Stimulated activated effector memory CD8-positive, alpha-beta T cell treated with anti-CD3 and anti-CD28 coated beads, Interleukin-12 subunit alpha, Interleukin-12 subunit beta, amount 100 ng/mL, for 72 hours (primary cell): ENCODE measurements at regions not wholly inside any gene's neighbourhood (a gene's known extent, or its start where the extent isn't known, plus 50 kb on each side); places are given as distances from the start of the nearest gene placed in this dataset.

ENCODE experiments used
- ATAC-seq: fragments of 150-1000 bp; cut with Tn5 transposase; 2 replicates; pipeline ENCODE4 v1.10.0; 2021
- DNase-seq, 2 donors: peaks; one replicate each; pipeline ENCODE4 v3.0.0; 2021 to 2022; ENCODE audit warnings: low spot score in 2 of 2
- H3K27ac Mint-ChIP-seq: one replicate; pipeline ENCODE4 v1.8.0; 2022; ENCODE audit warnings: mild to moderate bottlenecking, mixed read lengths
- H3K36me3 Mint-ChIP-seq: one replicate; pipeline ENCODE4 v1.8.0; 2022; ENCODE audit warnings: mild to moderate bottlenecking, mixed read lengths
- H3K4me1 Mint-ChIP-seq: one replicate; pipeline ENCODE4 v1.8.0; 2022; ENCODE audit warnings: mixed read lengths
- H3K4me3 Mint-ChIP-seq: one replicate; pipeline ENCODE4 v1.8.0; 2022; ENCODE audit warnings: mild to moderate bottlenecking, mixed read lengths
- H3K9me3 Mint-ChIP-seq: one replicate; pipeline ENCODE4 v1.8.0; 2022; ENCODE audit warnings: mixed read lengths

DNA sequence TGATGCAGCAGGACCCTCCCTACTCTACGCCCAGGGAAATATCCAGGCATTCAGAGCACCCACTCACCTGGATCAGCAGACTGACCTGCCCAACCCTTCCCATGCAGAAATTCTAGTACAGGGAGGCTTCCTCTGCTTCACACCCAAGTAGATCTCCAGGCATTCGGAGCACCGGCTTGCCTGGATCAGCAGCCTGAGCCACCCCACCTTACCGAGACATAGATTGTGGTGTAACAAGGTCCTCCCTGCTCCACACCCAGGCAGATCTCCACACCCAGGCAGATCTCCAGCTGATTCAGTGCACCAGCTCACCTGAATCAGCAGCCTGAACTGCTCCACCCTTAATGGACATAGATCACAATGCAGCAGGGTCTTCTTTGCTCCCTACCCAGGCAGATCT lies 215.1 kb upstream of the CPEB2 start:
- no peak for DNase-seq
- Mint-ChIP-seq H3K4me1 (peaks cover 16% of the 10 kb centered on the region), H3K27ac (no peak overlapping the region), H3K36me3 (no peaks in the 10 kb centered on the region), H3K4me3 (no peak overlapping the region), H3K9me3 (peaks cover 4% of the 10 kb centered on the region)
- ATAC-seq = no peak

DNA sequence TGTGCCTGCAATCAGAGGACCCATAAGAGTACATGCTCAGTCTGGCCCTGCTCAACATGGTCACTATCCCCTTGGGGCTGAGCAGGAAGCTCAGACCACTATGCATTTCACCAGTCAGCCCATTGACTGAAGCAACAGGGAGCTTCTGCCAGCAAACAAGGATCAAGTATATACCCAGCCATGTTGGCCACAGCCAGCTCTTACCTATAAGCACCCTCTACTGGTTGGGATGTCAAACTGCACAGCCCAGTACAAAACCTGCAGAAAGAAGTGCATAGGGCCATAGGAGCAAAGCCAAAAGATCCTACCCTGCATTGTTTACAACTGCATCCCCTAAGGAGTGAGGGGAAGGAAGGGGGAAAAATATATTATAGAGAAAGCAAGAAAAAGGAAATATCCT lies 214.4 kb upstream of the CPEB2 start:
- ATAC-seq (no peak), DNase-seq (no peak)
- H3K4me1 Mint-ChIP-seq = peaks cover 22% of the 10 kb centered on the region
- H3K27ac Mint-ChIP-seq = no peak overlapping the region
- no peak overlapping the region for H3K4me3 Mint-ChIP-seq
- no peaks in the 10 kb centered on the region for H3K36me3 Mint-ChIP-seq
- peaks cover 4% of the 10 kb centered on the region for H3K9me3 Mint-ChIP-seq

DNA sequence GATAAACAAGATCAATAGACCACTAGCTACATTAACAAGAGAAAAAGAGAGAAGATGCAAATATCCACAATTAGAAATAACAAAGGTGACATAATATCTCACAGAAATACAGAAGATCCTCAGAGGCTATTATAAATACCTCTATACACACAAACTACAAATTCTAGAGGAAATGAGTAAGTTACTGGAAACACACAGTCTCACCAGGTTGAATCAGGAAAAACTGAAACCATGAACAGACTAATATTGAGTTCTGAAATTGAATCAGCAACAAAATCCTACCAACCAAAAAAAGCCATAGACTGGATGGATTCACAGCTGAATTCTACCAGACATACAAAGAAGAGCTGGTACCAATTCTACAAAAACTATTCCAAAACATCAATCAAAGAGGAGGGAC lies 211.8 kb upstream of the CPEB2 start:
- peaks cover 4% of the 10 kb centered on the region for H3K9me3 Mint-ChIP-seq
- no peak overlapping the region for H3K27ac Mint-ChIP-seq
- H3K4me1 Mint-ChIP-seq = peaks cover 16% of the 10 kb centered on the region
- H3K4me3 Mint-ChIP-seq = no peak overlapping the region
- no peaks in the 10 kb centered on the region for H3K36me3 Mint-ChIP-seq
- DNase-seq (no peak), ATAC-seq (peak; percentile 89)

DNA sequence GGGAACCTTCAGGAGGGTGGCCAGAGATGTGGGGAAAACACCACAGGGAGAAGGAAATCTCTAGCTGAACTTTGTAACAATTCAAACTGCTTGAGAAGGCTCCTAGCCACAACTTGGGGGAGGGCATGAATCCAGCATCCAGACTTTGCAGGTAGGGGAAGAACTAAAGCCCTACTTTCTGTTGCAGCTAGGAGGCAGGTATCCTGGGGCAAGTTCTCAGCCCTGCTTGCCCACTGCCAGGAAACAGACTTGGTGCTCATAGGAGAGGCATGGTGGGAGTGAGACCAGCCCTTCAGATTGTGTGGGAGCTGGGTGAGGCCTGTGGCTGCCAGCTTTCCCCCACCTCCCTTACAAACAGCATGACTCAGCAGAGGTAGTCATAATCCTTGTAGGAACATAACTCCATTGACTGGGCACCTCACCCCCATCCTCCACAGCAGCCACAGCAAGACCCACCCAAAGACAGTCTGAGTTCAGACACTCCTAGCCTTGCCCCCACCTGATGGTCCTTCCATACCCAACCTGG lies 209.5 kb upstream of the CPEB2 start:
- no peak overlapping the region for H3K27ac Mint-ChIP-seq
- peaks cover 19% of the 10 kb centered on the region for H3K4me1 Mint-ChIP-seq
- peak; percentile 49 for ATAC-seq
- DNase-seq = no peak
- peaks cover 4% of the 10 kb centered on the region for H3K9me3 Mint-ChIP-seq
- H3K4me3 Mint-ChIP-seq = no peak overlapping the region
- no peaks in the 10 kb centered on the region for H3K36me3 Mint-ChIP-seq

DNA sequence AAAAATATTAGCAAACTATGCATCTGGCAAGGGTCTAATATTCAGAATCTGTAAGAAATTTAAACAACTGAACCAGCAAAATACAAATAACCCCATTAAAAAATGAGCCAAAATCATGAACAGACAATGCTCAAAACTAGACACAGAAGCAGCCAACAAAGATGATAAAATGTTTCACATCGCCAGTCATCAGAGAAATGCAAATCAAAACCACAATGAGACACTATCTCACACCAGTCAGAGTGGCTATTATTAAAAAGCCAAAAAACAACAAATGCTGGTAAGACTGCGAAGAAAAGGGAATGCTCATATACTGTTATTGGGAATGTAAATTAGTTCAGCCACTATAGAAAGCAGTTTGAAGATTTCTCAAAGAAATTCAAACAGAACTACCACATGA lies 201.3 kb upstream of the CPEB2 start:
- Mint-ChIP-seq H3K36me3 (no peaks in the 10 kb centered on the region), H3K4me1 (no peaks in the 10 kb centered on the region), H3K9me3 (no peaks in the 10 kb centered on the region), H3K4me3 (no peak overlapping the region), H3K27ac (no peak overlapping the region)
- no peak for DNase-seq
- ATAC-seq = no peak

DNA sequence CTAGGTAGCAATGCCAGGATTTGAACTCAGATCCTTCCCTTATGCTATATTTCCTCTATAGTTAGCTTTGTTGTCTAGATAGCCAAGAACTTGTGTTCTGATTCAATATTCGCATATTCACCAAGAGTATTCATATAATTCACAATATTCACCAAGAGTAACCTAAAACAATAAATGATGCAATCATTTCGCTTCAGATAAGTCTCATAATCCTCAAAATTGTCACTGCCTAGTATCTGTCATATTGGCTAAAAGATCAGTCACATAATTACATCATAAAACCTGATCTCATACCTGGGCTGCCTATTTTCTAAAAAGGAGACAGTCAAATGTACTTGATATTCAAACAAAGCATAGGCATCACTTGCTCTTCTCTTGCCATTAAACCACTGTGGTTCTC lies 199.7 kb upstream of the CPEB2 start:
- Mint-ChIP-seq H3K36me3 (no peaks in the 10 kb centered on the region), H3K27ac (no peak overlapping the region), H3K4me3 (no peak overlapping the region), H3K9me3 (no peaks in the 10 kb centered on the region), H3K4me1 (no peaks in the 10 kb centered on the region)
- DNase-seq (no peak), ATAC-seq (no peak)

DNA sequence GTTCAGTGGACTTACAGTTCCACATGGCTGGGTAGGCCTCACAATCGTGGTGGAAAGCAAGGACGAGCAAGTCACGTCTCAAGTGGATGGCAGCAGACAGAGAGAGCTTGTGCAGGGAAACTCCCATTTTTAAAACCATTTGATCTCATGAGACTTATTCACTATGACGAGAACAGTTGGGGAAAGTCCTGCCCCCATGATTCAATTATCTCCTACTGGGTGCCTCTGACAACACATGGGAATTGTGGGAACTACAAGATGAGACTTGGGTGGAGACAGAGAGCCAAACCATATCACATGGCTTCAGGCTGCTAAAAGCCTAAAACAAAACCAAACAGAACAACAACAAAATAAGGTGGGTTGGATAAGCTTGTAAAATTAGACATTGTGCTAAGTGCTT lies 194.4 kb upstream of the CPEB2 start:
- Mint-ChIP-seq H3K36me3 (no peaks in the 10 kb centered on the region), H3K9me3 (no peaks in the 10 kb centered on the region), H3K4me1 (no peaks in the 10 kb centered on the region), H3K27ac (no peak overlapping the region), H3K4me3 (no peak overlapping the region)
- no peak for ATAC-seq
- DNase-seq = no peak

DNA sequence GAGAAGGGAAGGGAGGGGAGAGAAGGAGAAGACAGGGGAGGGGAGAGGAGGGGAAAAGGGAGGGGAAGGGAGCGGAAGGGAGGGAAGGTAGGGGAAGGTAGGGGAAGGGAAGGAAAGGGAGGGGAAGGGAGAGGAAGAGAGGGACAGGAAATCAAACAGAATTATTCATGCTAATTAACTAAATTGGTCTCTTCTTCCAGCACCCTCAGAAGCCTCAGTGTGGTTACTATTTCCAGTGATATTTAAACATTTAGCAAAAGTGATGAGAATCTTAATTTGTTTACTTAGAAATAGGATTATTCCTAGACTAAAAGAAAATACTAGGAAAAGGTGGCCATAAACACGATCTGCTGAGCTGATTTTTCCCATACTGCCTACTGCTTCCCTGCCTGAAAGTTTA lies 193.1 kb upstream of the CPEB2 start:
- H3K4me3 Mint-ChIP-seq = no peak overlapping the region
- no peaks in the 10 kb centered on the region for H3K4me1 Mint-ChIP-seq
- ATAC-seq = no peak
- no peaks in the 10 kb centered on the region for H3K36me3 Mint-ChIP-seq
- no peak for DNase-seq
- no peaks in the 10 kb centered on the region for H3K9me3 Mint-ChIP-seq
- no peak overlapping the region for H3K27ac Mint-ChIP-seq

DNA sequence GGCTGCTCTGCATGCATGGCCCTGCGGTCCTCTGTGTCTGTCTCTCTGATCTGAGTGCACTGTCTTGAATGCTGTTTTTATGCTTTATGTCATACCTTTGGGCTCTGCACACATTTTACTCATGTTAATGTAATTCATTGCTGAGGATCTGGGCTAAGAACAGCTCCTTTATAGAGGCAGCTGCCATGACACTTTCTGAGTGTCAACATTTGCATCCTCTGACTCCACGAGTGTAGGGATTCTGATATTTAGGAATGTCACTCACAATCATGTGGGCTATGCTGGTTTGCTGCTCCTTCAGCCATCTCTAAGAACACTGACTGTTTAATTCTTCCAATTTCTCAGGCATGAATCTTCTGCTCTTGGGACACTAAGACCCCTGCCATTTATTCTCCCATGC lies 192.2 kb upstream of the CPEB2 start:
- no peak for ATAC-seq
- DNase-seq = no peak
- no peaks in the 10 kb centered on the region for H3K36me3 Mint-ChIP-seq
- no peaks in the 10 kb centered on the region for H3K9me3 Mint-ChIP-seq
- H3K4me1 Mint-ChIP-seq = no peaks in the 10 kb centered on the region
- no peak overlapping the region for H3K27ac Mint-ChIP-seq
- H3K4me3 Mint-ChIP-seq = no peak overlapping the region

DNA sequence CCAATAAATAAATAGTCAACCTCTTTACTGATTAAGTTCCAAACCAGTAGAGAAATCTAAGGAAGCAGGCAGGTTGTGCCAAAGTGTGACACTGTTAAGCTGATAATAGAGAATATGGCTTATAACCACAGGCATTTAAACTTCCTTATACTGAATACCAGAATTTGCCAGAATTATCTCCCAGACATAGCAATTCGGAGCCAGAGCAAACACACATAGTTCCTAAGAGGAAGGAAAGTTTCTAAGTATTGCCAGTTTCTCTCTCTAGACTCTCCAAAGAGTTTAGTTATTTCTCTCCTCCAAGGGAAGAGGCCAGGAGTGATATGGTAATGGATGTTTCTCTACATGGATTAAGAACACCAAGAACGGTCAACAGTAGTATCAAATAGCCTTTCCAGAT lies 191.7 kb upstream of the CPEB2 start:
- Mint-ChIP-seq H3K9me3 (no peaks in the 10 kb centered on the region), H3K4me3 (no peak overlapping the region), H3K4me1 (no peaks in the 10 kb centered on the region), H3K27ac (no peak overlapping the region), H3K36me3 (no peaks in the 10 kb centered on the region)
- no peak for DNase-seq
- no peak for ATAC-seq

DNA sequence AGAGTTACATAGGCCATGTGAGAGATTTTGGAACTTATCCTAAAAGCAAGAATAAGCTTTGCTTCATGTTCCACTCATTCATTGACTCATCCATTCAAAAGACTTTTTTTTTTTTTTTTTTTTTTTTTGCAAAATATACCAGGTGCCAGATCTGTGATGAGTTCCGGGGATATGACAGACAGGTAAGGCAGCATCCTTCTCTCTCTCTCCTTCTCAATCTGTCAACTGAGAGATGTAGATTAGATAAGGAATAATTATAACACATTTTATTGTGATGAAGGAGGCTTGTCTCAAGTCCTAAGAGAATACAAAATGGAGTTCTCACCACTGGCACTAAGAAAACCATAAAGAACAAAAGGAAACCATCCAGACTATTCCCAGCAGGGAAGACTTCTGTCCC lies 190.2 kb upstream of the CPEB2 start:
- Mint-ChIP-seq H3K9me3 (no peaks in the 10 kb centered on the region), H3K27ac (no peak overlapping the region), H3K36me3 (no peaks in the 10 kb centered on the region), H3K4me1 (no peaks in the 10 kb centered on the region), H3K4me3 (no peak overlapping the region)
- no peak for ATAC-seq
- DNase-seq = no peak

DNA sequence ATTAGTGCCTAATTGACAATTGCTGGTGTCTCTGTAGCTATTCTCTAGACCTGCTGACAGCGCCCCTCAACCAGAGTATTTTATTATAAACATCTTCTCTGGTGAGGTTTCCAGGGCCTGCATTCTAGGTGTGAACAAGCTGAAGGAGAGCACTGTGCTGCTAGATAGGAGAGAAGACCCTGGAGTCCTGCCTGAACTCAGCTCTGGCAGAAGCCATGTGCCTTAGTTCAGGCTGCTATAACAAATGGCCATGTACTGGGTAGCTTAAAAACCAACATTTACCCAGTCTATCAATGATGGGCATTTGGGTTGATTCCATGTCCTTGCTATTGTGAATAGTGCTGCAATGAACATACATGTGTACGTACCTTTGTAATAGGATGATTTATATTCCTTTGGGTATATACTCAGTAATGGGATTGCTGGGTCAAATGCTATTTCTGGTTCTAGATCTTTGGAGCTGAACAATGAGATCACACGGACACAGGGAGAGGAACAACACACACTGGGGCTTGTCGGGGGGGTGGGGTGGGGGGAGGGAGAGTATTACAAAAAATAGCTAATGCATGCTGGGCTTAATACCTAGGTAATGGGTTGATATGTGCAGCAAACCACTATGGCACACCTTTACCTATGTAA lies 185.5 kb upstream of the CPEB2 start:
- no peak overlapping the region for H3K4me3 Mint-ChIP-seq
- no peak for DNase-seq
- no peaks in the 10 kb centered on the region for H3K4me1 Mint-ChIP-seq
- no peaks in the 10 kb centered on the region for H3K9me3 Mint-ChIP-seq
- ATAC-seq = no peak
- no peaks in the 10 kb centered on the region for H3K36me3 Mint-ChIP-seq
- H3K27ac Mint-ChIP-seq = no peak overlapping the region

DNA sequence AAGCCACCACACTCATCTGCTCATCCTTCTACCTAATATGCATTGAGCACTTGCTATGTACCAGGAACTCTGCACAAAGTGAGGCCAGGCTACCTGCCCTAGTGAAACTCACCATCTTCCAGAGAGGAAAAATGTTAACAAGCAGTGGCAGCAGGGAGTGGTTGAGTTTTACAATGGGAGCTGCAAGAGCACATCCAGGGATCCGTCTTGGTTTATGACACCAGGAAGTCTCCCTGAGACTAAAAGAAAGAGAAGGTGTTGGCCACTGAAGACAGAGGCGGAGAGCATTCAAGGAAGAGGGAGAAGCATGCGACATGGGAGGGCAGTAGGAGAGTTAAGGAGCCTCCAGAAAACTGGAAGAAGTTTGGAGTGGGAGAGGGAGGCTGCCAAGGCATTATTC lies 178.1 kb upstream of the CPEB2 start:
- no peaks in the 10 kb centered on the region for H3K36me3 Mint-ChIP-seq
- no peak overlapping the region for H3K27ac Mint-ChIP-seq

DNA sequence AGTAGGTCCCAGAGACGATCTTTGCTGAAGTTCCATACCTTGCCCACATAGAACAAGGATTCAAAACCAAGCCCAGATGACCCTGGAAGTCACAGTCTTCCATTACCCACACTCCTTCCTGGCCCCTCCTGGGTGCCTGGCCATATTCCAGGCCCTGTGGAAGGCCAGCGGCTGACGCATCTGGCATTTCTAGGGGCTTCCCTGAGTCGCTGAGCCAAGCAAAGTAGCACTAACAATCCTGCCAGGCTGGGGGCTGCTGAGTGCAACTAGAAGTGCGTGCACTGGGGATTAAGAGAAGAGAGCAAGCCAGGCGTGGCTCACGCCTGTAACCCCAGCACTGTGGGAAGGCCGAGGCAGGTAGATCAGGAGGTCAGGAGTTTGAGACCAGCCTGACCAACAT lies 175.2 kb upstream of the CPEB2 start:
- no peaks in the 10 kb centered on the region for H3K4me1 Mint-ChIP-seq
- ATAC-seq (no peak), DNase-seq (no peak)
- H3K27ac Mint-ChIP-seq = no peak overlapping the region
- no peaks in the 10 kb centered on the region for H3K36me3 Mint-ChIP-seq
- H3K4me3 Mint-ChIP-seq = no peak overlapping the region
- no peaks in the 10 kb centered on the region for H3K9me3 Mint-ChIP-seq

More for the DNA sequence above, 178.1 kb upstream of the CPEB2 start:
- Mint-ChIP-seq H3K4me3 (no peak overlapping the region), H3K9me3 (no peaks in the 10 kb centered on the region), H3K4me1 (no peaks in the 10 kb centered on the region)
- ATAC-seq (no peak), DNase-seq (no peak)

DNA sequence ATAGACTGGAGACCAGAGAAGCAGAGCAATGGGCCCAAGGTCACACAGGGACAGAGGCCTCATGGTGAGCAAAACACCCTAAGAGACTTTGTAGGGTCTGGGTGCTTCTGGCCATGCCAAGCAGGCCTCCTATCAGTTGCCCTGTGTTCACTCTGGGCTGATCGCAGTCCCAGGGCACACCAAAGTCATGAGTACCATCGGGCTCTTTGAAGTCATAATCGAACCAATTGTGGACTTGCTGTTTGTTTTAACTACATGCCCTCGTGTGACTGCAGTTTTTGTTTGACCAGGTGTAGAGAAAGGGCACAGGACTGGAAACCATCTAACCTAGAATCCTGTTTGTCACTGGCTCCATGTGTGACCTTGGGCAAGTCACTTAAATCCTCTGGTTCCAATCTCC lies 172.5 kb upstream of the CPEB2 start:
- H3K4me3 Mint-ChIP-seq = no peak overlapping the region
- ATAC-seq (no peak), DNase-seq (no peak)
- no peaks in the 10 kb centered on the region for H3K36me3 Mint-ChIP-seq
- no peak overlapping the region for H3K27ac Mint-ChIP-seq
- H3K4me1 Mint-ChIP-seq = no peaks in the 10 kb centered on the region
- no peaks in the 10 kb centered on the region for H3K9me3 Mint-ChIP-seq

DNA sequence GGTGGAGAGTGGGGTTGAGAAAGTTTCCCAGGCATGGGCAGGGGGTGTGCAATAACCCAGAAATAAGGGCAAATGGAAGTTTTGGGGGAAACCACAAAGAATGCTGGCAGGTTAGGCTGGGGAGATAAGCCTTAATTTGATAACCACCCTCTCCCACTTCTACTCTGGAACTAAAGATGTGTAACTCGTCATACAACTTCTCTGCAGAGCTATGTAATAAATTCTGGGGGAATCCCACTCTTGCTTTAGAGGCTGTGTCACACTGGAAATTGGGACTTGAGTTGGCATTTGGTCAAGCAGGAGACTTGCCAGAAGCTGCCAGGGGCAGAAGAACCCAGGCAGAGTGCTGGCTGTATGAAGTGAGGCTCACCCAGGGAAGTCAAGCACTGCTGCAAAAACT lies 170.9 kb upstream of the CPEB2 start:
- no peak for DNase-seq
- peak; percentile 21 for ATAC-seq
- H3K4me3 Mint-ChIP-seq = no peak overlapping the region
- no peaks in the 10 kb centered on the region for H3K36me3 Mint-ChIP-seq
- no peaks in the 10 kb centered on the region for H3K4me1 Mint-ChIP-seq
- no peak overlapping the region for H3K27ac Mint-ChIP-seq
- no peaks in the 10 kb centered on the region for H3K9me3 Mint-ChIP-seq

DNA sequence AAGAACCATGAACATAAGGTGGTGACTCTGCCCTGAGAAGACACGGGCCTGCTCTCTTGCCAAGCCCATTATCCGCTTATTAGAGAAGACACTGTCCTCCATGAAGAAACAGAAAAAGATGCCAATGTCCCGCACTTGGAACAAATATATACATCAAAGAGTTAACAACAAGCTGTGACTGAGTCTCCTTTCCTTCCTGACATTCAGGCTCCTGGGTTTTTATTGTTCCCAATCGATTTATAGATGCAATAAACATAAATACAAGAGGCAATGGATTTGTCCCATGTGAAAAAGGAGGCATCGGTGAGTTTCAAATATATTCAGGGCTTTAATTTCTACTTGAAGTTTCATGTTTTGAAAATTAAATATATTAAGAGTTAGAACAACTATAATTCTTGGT lies 169.2 kb upstream of the CPEB2 start:
- ATAC-seq (no peak), DNase-seq (no peak)
- H3K27ac Mint-ChIP-seq = no peak overlapping the region
- no peaks in the 10 kb centered on the region for H3K36me3 Mint-ChIP-seq
- no peaks in the 10 kb centered on the region for H3K9me3 Mint-ChIP-seq
- H3K4me1 Mint-ChIP-seq = no peaks in the 10 kb centered on the region
- no peak overlapping the region for H3K4me3 Mint-ChIP-seq
